HG03378 (cell line): ENCODE measurements at regions not wholly inside any gene's neighbourhood (a gene's known extent, or its start where the extent isn't known, plus 50 kb on each side); places are given as distances from the start of the nearest gene placed in this dataset.

Source experiments
- ATAC-seq: cut with Tn5 transposase; IDR thresholded peaks from one replicate; pipeline ENCODE4 v1.9.1; 2021; ENCODE audit warnings: mild to moderate bottlenecking, moderate library complexity; ENCODE audit not compliant: unreplicated experiment

DNA sequence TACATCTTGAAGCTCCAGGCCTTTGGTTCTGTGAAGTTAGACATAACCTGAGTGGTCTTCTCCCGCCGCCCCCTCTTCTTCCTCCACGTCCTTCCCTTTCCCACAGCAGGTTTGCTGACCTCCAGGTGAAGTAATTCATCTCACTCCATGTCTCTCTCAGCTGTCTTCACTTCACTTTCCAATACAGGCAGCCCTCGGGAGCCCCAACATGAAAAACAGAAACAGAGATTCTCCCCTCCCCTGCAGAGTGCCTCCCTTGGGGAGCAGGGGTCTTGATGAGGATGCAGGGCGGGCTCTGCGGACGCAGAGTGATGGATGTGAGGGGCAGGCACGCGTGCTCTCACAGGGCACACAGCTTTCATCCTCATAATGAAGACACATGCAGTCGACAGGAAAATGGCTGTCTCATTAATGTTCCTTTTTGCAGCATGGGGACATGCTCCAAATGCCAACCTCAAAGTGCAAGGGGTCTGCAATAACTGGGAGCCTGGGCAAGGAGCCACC, 95.6 kb downstream of the GPAM start:
- ATAC-seq, result no peak

DNA sequence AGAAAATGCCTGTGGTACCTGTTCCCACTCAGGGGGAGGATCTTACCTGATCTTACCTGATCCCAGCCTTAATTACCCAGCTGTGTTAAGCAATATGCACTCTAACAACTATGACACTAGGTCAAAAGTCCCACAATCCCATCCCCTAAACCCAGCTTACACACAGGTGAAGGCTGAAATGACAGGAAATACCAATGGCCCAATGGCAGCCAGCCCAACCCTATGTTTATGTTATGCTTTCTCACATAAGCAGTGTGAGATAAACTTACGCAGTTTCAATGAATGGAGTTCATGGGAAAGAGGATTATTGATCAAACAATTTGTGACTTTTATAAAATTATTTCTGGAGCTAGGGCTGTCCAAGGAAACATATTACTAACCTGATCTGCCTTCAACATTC, 91.9 kb downstream of the GPAM start:
- no peak for ATAC-seq

- no peak for ATAC-seq
Measured at GRCh38 chr10:112092519-112092918, 91.0 kb downstream of the GPAM start.

- ATAC-seq, result no peak
Measured at GRCh38 chr10:112094984-112095383, 88.6 kb downstream of the GPAM start.

- no peak for ATAC-seq
Measured at GRCh38 chr10:112095731-112096130, 87.8 kb downstream of the GPAM start.

GRCh38 chr10:112098682-112099081, 84.9 kb downstream of the GPAM start:
- no peak for ATAC-seq
